ENCODE measurements at regions not wholly inside any gene's neighbourhood (a gene's known extent, or its start where the extent isn't known, plus 50 kb on each side); places are given as distances from the start of the nearest gene placed in this dataset.

DNA sequence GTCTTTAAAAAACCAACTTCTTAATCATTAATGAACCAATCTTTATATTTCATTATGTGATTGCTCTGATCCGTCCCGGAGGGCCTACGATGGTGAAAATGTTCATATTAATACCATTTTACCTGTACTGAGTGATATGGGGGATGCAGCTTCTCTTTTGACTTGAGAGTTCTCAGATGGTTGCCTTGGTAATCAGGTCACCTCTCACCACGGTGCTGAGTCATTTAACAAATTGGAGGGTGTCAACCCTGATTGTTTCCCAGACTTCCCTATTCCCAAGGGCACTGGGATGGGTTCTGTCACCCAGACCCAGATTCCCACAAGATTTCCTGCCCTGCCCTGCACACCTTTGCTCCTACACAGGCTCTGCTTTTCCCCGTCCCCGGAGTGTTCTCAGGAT, 128.5 kb upstream of the TMTC4 start:
- in situ Hi-C loops (cut with HindIII; ENCODE audit: low sequenced_read_pairs), result no loop called here
- H3K4me3 ChIP-seq (ENCODE audit: low read depth, low read length), result no peak overlapping the region
- no peak for DNase-seq (ENCODE audit: low read depth)
- TF ChIP-seq, protein P1, sequence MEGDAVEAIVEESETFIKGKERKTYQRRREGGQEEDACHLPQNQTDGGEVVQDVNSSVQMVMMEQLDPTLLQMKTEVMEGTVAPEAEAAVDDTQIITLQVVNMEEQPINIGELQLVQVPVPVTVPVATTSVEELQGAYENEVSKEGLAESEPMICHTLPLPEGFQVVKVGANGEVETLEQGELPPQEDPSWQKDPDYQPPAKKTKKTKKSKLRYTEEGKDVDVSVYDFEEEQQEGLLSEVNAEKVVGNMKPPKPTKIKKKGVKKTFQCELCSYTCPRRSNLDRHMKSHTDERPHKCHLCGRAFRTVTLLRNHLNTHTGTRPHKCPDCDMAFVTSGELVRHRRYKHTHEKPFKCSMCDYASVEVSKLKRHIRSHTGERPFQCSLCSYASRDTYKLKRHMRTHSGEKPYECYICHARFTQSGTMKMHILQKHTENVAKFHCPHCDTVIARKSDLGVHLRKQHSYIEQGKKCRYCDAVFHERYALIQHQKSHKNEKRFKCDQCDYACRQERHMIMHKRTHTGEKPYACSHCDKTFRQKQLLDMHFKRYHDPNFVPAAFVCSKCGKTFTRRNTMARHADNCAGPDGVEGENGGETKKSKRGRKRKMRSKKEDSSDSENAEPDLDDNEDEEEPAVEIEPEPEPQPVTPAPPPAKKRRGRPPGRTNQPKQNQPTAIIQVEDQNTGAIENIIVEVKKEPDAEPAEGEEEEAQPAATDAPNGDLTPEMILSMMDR (IDR thresholded peaks at IDR 0.05; ENCODE audit: low read depth, low read length, missing control alignments), result no peak

DNA sequence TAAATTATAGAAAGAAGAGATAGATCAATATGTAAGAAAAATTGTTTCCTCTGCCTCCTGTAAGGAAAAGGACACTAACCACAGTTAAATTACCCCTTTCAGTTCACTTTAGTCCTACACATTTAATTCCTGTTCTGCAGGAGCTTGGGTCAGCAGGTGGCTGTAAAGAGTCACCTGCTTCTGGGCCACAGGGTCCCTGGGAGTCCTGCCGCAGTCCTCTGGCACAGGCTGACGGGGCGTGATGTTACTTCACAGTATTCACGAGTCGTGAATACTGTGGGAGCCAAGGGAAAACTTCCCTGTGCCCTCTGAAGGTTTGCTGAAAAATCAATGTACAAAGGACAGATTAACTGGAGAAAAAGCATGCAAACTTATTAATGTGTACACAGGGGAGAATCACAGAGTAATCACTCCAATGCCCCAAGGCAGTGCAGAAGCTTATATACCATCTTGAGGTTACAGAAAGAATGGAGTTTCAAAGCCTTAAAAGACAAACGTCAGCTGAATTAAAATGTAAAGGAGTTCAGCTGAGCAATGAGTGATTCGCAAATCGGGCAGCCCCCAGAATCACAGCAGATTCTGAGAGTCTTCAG, 125.8 kb upstream of the TMTC4 start:
- no peak for DNase-seq (ENCODE audit: low read depth)
- TF ChIP-seq, protein P1 (IDR thresholded peaks at IDR 0.05; ENCODE audit: low read depth, low read length, missing control alignments), result no peak
- in situ Hi-C loops (cut with HindIII; ENCODE audit: low sequenced_read_pairs), result no loop called here
- no peak overlapping the region for H3K4me3 ChIP-seq (ENCODE audit: low read depth, low read length)

DNA sequence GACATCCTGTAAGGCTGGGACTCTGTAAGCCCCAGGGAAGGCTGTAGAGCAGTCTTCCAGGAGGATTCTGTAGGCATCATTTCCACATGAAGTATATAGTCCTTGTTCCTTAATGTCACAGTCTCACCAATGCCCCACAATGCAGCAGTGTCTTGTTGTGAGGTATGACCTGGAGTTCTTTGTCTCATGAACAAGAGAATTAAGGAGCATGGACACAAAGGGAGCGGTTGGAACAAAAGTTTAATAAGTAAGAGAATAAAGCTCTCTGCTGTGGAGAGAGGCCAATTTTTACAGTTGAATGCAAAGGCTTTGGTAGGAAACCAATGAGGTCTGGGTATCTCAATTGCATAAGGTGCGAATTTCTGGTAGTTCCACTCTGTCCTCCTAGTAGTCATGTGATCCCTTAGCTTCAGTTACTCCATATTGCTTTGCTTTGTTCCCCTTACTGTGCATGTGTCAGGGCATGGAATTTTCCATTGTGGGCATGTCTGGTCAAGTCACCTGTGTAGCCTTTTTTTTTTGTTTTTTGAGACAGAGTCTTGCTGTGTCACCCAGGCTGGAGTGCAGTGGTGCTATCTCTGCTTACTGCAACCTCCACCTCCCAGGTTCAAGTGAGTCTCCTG, 124.3 kb upstream of the TMTC4 start:
- TF ChIP-seq, protein P1 (IDR thresholded peaks at IDR 0.05; ENCODE audit: low read depth, low read length, missing control alignments), result no peak
- H3K4me3 ChIP-seq (ENCODE audit: low read depth, low read length), result no peak overlapping the region
- in situ Hi-C loops (cut with HindIII; ENCODE audit: low sequenced_read_pairs), result no loop called here
- no peak for DNase-seq (ENCODE audit: low read depth)

DNA sequence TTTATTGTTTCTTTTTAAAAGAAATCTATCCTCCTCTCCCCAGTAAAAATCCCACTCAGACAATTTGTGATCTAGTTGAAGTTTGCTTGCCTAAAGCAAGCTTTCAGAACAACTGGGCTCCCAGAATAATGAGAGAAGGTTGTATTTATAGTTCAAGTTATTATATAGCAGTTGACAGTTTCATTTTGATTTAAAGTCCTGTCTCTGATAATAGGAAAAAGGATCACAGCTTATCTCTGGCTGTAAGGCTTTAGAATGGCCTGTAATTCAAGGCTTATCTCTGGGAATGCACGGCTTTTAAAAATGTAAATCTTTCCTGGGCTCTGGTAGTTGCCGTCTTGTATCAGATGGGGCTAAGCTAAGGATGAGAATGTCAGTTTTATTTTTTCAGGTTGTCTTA, 123.3 kb upstream of the TMTC4 start:
- no peak overlapping the region for H3K4me3 ChIP-seq (ENCODE audit: low read depth, low read length)
- TF ChIP-seq, protein P1 (IDR thresholded peaks at IDR 0.05; ENCODE audit: low read depth, low read length, missing control alignments), result no peak
- no peak for DNase-seq (ENCODE audit: low read depth)
- in situ Hi-C loops (cut with HindIII; ENCODE audit: low sequenced_read_pairs), result no loop called here

DNA sequence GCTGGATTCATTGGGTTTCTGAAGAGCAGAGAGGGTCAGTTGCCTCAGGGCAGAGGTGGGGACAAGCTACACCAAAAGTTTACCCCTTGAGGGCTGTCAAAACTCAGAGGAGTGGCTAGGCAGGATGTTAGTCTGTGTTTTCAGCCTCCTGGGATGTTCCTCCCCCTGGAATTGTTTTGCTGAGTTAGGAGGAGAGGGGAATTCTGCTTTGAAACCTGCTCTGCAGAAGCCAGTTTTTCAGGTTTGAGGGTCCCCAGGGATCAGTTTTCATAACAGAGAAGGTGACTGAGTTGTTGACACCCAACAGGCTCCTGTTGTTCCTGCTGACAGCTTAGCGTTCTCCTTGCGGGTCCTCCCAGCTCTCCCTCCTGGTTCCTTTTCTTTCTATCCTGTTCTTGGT, 121.9 kb upstream of the TMTC4 start:
- DNase-seq (ENCODE audit: low read depth), result no peak
- TF ChIP-seq, protein P1 (IDR thresholded peaks at IDR 0.05; ENCODE audit: low read depth, low read length, missing control alignments), result no peak
- in situ Hi-C loops (cut with HindIII; ENCODE audit: low sequenced_read_pairs), result no loop called here
- no peak overlapping the region for H3K4me3 ChIP-seq (ENCODE audit: low read depth, low read length)

DNA sequence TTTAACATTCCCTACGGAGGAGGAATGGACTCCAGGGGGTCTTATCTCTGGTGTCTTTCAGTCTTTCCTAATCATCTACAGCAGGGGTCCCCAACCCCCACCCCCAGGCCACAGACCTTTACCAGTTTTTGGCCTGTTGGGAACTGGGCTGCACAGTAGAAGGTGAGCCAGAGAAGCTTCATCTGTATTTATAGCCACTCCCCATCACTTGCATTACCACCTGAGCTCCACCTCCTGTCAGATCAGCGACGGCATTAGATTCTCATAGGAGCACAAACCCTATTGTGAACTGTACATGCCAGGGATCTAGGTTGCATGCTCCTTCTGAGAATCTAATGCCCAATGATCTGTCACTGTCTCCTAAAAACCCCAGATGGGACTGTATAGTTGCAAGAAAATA, 120.0 kb upstream of the TMTC4 start:
- in situ Hi-C loops (cut with HindIII; ENCODE audit: low sequenced_read_pairs), result no loop called here
- no peak overlapping the region for H3K4me3 ChIP-seq (ENCODE audit: low read depth, low read length)
- DNase-seq (ENCODE audit: low read depth), result no peak
- TF ChIP-seq, protein P1 (IDR thresholded peaks at IDR 0.05; ENCODE audit: low read depth, low read length, missing control alignments), result no peak

Measured in astrocyte of the cerebellum (primary cell).